Endothelial cell of umbilical vein (primary cell): ENCODE measurements at regions not wholly inside any gene's neighbourhood (a gene's known extent, or its start where the extent isn't known, plus 50 kb on each side); places are given as distances from the start of the nearest gene placed in this dataset.

Source experiments
- BruUV-seq: library from RNA; stranded (reverse); fragments of 400-500 nt; replicated peaks from 2 replicates; lab custom pipeline; 2021; lab: Mats Ljungman, UMichigan
- CTCF ChIA-PET: fragments of 300-600, 350-600 bp; sonication (Branson Sonifier 250); formaldehyde crosslinking; loops from one replicate; lab custom pipeline; 2021; ENCODE audit warnings: antibody characterized with exemption, inconsistent platforms; lab: Charles Lee
- POLR2A ChIA-PET: fragments of 300-600, 350-600 bp; sonication (Branson Sonifier 250); formaldehyde crosslinking; loops from one replicate; lab custom pipeline; 2021; ENCODE audit warnings: antibody characterized with exemption, inconsistent platforms; lab: Charles Lee
- DNase-seq: peaks from one replicate; pipeline ENCODE4 v3.0.0-alpha.2; 2011; ENCODE audit warnings: low read depth, low spot score
- FAIRE-seq: peaks from 2 replicates; lab custom pipeline; 2011; peaks lifted over from hg19 to GRCh38; lab: Jason Lieb, UNC
- H2AFZ ChIP-seq: 2 replicates; pipeline ENCODE4 v1.6.0; 2012; ENCODE audit warnings: low read depth, low read length, control low read depth, inconsistent platforms
- H3K27ac ChIP-seq: 2 replicates; pipeline ENCODE4 v1.5.1; 2011; ENCODE audit warnings: low read depth, mild to moderate bottlenecking, control low read depth, low read length, moderate library complexity; ENCODE audit not compliant: insufficient read depth
- H3K27me3 ChIP-seq, 2 experiments: 2 replicates each; pipeline versions ENCODE4 v1.6.0 to v1.6.1; 2011; ENCODE audit warnings: low read length in 2 of 2, mixed read lengths in 1 of 2; ENCODE audit not compliant: control insufficient read depth in 2 of 2, insufficient read depth in 2 of 2
- H3K36me3 ChIP-seq, 2 experiments: 2 replicates in 1 of 2; 3 replicates in 1 of 2; pipeline ENCODE4 v1.5.1; 2011; ENCODE audit warnings: low read length in 2 of 2, mild to moderate bottlenecking in 1 of 2, moderate library complexity in 1 of 2; ENCODE audit not compliant: control insufficient read depth in 2 of 2, insufficient read depth in 2 of 2; ENCODE audit errors: extremely low read depth in 1 of 2
- H3K4me1 ChIP-seq: 3 replicates; pipeline ENCODE4 v1.5.1; 2011; ENCODE audit warnings: mild to moderate bottlenecking, low read length; ENCODE audit not compliant: control insufficient read depth, insufficient read depth; ENCODE audit errors: extremely low read depth
- H3K4me2 ChIP-seq: 2 replicates; pipeline ENCODE4 v1.6.1; 2011; ENCODE audit warnings: low read length, control low read depth, mixed read lengths; ENCODE audit not compliant: insufficient read depth
- H3K4me3 ChIP-seq, 3 experiments: fragments of 200-600 bp in 1 of 3; sonication (generic), shearing (Covaris generic) in 1 of 3; replicated peaks in 1 of 3; 2 replicates each; pipeline ENCODE4 v1.5.1; 2011 to 2016; ENCODE audit warnings: control low read depth in 3 of 3, low read length in 3 of 3, mild to moderate bottlenecking in 2 of 3, inconsistent platforms in 1 of 3, low read depth in 1 of 3, moderate library complexity in 1 of 3; ENCODE audit not compliant: insufficient read depth in 1 of 3
- H3K79me2 ChIP-seq: 2 replicates; pipeline ENCODE4 v1.6.0; 2012; ENCODE audit warnings: low read length, inconsistent platforms; ENCODE audit not compliant: control insufficient read depth, insufficient read depth
- H3K9ac ChIP-seq: replicated peaks from 2 replicates; pipeline ENCODE3; 2011; ENCODE audit warnings: low read length, control low read depth; ENCODE audit not compliant: insufficient read depth; ENCODE audit errors: extremely low read depth
- H3K9me1 ChIP-seq: replicated peaks from 3 replicates; pipeline ENCODE4 v1.6.0; 2011; ENCODE audit warnings: mild to moderate bottlenecking, low read length; ENCODE audit not compliant: control insufficient read depth, insufficient read depth; ENCODE audit errors: extremely low read depth
- H3K9me3 ChIP-seq: replicated peaks from 2 replicates; pipeline ENCODE4 v1.5.1; 2012; ENCODE audit warnings: low read length, inconsistent platforms; ENCODE audit not compliant: control insufficient read depth, insufficient read depth
- H4K20me1 ChIP-seq: replicated peaks from 2 replicates; pipeline ENCODE3; 2011; ENCODE audit warnings: mild to moderate bottlenecking, low read length; ENCODE audit not compliant: control insufficient read depth, insufficient read depth; ENCODE audit errors: extremely low read depth
- CTCF ChIP-seq, 2 donors: IDR thresholded peaks; 1 replicate in 1 of 2; 2 replicates in 1 of 2; pipeline ENCODE4 v1.5.1; 2011; ENCODE audit warnings: low read length in 2 of 2, mild to moderate bottlenecking in 2 of 2, moderate library complexity in 2 of 2, control low read depth in 1 of 2, inconsistent platforms in 1 of 2, low read depth in 1 of 2; ENCODE audit not compliant: insufficient read depth in 1 of 2; ENCODE audit errors: extremely low read depth in 1 of 2
- EZH2 ChIP-seq: IDR thresholded peaks from 2 replicates; pipeline ENCODE4 v1.6.1; 2012; ENCODE audit warnings: borderline replicate concordance, low read depth, mild to moderate bottlenecking, moderate library complexity, low read length, inconsistent platforms; ENCODE audit not compliant: severe bottlenecking
- FOS ChIP-seq: IDR thresholded peaks from 2 replicates; pipeline ENCODE4 v1.6.1; 2011; ENCODE audit warnings: mild to moderate bottlenecking, low read length, moderate library complexity, borderline replicate concordance; ENCODE audit not compliant: insufficient read depth
- GATA2 ChIP-seq: IDR thresholded peaks from 2 replicates; pipeline ENCODE4 v1.7.0; 2011; ENCODE audit warnings: low read depth, mild to moderate bottlenecking, moderate library complexity, mixed read lengths, low read length; ENCODE audit not compliant: insufficient read length, insufficient read depth
- JUN ChIP-seq: IDR thresholded peaks from 2 replicates; pipeline ENCODE4 v1.6.1; 2011; ENCODE audit warnings: borderline replicate concordance, low read depth; ENCODE audit not compliant: insufficient read length, insufficient read depth
- MYC ChIP-seq: IDR thresholded peaks from one replicate; pipeline ENCODE4 v1.6.1; 2011; ENCODE audit warnings: mild to moderate bottlenecking, low read depth, low read length
- POLR2A ChIP-seq: IDR thresholded peaks from 2 replicates; pipeline ENCODE4 v1.6.1; 2012; ENCODE audit warnings: low read depth, mild to moderate bottlenecking, control low read depth, low read length
- POLR2AphosphoS5 ChIP-seq: IDR thresholded peaks from 2 replicates; pipeline ENCODE4 v1.6.1; 2012; ENCODE audit warnings: low read depth, mild to moderate bottlenecking, control low read depth, low read length, moderate library complexity; ENCODE audit not compliant: insufficient read depth
- dilution Hi-C: fragments of 300-500 bp; cut with MboI; formaldehyde crosslinking; loops from one replicate; pipeline ENCODE4 v1.15.0; 2019; ENCODE audit warnings: low sequenced_read_pairs; ENCODE audit not compliant: extremely low pct_ligation_motif_present
- intact Hi-C: fragments of 100-400 bp; cut with micrococcal nuclease; formaldehyde crosslinking; loops from one replicate; pipeline ENCODE4 v1.10.0; 2022
- TF ChIP-seq, protein P1 (sequence below): IDR thresholded peaks from 2 replicates; pipeline ENCODE4 v1.6.1; 2011; ENCODE audit not compliant: insufficient read depth, insufficient read length

DNA sequence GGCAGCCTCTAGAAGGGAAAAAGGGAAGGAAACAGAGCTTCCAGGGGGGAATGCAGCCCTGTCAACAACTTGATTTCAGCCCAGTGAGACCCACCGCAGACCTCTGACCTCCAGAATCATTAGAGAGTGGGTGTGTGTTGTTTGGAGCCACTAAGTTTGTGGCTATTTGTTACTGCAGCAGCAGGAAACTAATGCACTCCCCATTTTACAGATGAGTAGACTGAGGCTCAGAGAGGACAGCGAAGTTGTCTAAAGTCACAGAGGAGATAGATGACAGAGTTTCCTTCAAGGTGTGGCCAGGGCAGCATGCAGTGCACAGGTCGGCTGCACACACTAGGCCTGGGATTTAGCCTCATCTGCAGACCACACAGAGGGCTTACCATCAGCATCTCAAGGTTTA lies 81.8 kb upstream of the ALDH1L1 start:
- H3K27me3 ChIP-seq, result no peaks in the 10 kb centered on the region
- no peaks in the 10 kb centered on the region for H3K79me2 ChIP-seq
- H3K4me3 ChIP-seq, result no peak overlapping the region
- H3K4me1 ChIP-seq, result no peaks in the 10 kb centered on the region
- DNase-seq (no peak), FAIRE-seq (no peak)
- H3K36me3 ChIP-seq, result no peaks in the 10 kb centered on the region
- TF ChIP-seq EZH2 (no peak), GATA2 (no peak), JUN (no peak), FOS (no peak), POLR2A (no peak), CTCF (IDR thresholded peaks at IDR 0.05; ENCODE audit: extremely low read depth in 1 of 2, insufficient read depth in 1 of 2, low read depth in 1 of 2, low read length in 2 of 2) (no peak), MYC (no peak), POLR2AphosphoS5 (no peak)
- TF ChIP-seq, protein P1, sequence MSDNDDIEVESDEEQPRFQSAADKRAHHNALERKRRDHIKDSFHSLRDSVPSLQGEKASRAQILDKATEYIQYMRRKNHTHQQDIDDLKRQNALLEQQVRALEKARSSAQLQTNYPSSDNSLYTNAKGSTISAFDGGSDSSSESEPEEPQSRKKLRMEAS, result no peak
- POLR2A ChIA-PET, result no interaction called here
- dilution Hi-C loops (no loop called here), intact Hi-C loops (no loop called here)
- BruUV-seq, result no TSS peak
- no peaks in the 10 kb centered on the region for H3K9me1 ChIP-seq
- no peaks in the 10 kb centered on the region for H4K20me1 ChIP-seq
- CTCF ChIA-PET, result interaction anchor here (1.2 kb wide), 1 partner anchor 126 kb away, joined by 4 read pairs; no protein-coding TSS in a partner anchor
- H3K27ac ChIP-seq, result no peak overlapping the region
- H3K9me3 ChIP-seq, result no peaks in the 10 kb centered on the region
- no peak overlapping the region for H3K9ac ChIP-seq
- no peak overlapping the region for H2AFZ ChIP-seq
- H3K4me2 ChIP-seq, result no peak overlapping the region
